ENCODE measurements at regions not wholly inside any gene's neighbourhood (a gene's known extent, or its start where the extent isn't known, plus 50 kb on each side); places are given as distances from the start of the nearest gene placed in this dataset.

GRCh38 chr3:25156626-25157025, 271.4 kb upstream of the RARB start:
- Histone ChIP-seq H3K4me3 (ENCODE audit: low read depth, low read length) (no peak overlapping the region), H3K4me1 (ENCODE audit: control insufficient read depth, insufficient read depth, low read length) (no peaks in the 10 kb centered on the region), H3K36me3 (ENCODE audit: control insufficient read depth in 2 of 2, insufficient read depth in 1 of 2, low read length in 2 of 2) (no peaks in the 10 kb centered on the region), H3K9me3 (ENCODE audit: control insufficient read depth, insufficient read depth, low read depth, low read length) (no peaks in the 10 kb centered on the region), H3K27ac (ENCODE audit: extremely low read depth, low read depth, low read length) (no peak overlapping the region)
- CTCF ChIA-PET, result no interaction called here
- POLR2A ChIA-PET, result no interaction called here
- TF ChIP-seq ZNF23 (tag by site-specific recombination; IDR thresholded peaks at IDR 0.05; ENCODE audit: borderline replicate concordance) (no peak), ZBTB48 (tag by site-specific recombination; IDR thresholded peaks at IDR 0.05) (no peak), ZNF280C (tag by site-specific recombination; IDR thresholded peaks at IDR 0.05) (no peak), TRIM28 (IDR thresholded peaks at IDR 0.05; ENCODE audit: borderline replicate concordance, low read length) (no peak), ZNF221 (tag by site-specific recombination; IDR thresholded peaks at IDR 0.05; ENCODE audit: borderline replicate concordance) (no peak), ZNF571 (tag by site-specific recombination; IDR thresholded peaks at IDR 0.05) (no peak), HOXA7 (CRISPR knock-in tag; IDR thresholded peaks at IDR 0.05; ENCODE audit: borderline replicate concordance) (no peak), ZNF426 (tag by site-specific recombination; IDR thresholded peaks at IDR 0.05) (no peak), ZNF157 (tag by site-specific recombination; IDR thresholded peaks at IDR 0.05) (no peak), ZNF155 (tag by site-specific recombination; IDR thresholded peaks at IDR 0.05) (no peak), ZBTB7A (tag by site-specific recombination; IDR thresholded peaks at IDR 0.05; ENCODE audit: low read depth) (no peak), ZFP37 (tag by site-specific recombination; IDR thresholded peaks at IDR 0.05) (no peak), MZF1 (tag by site-specific recombination; IDR thresholded peaks at IDR 0.05; ENCODE audit: borderline replicate concordance) (no peak), ZSCAN16 (tag by site-specific recombination; IDR thresholded peaks at IDR 0.05) (no peak), PRDM10 (tag by site-specific recombination; IDR thresholded peaks at IDR 0.05) (no peak), ZNF560 (tag by site-specific recombination; IDR thresholded peaks at IDR 0.05; ENCODE audit: borderline replicate concordance) (no peak), GLIS2 (tag by site-specific recombination; IDR thresholded peaks at IDR 0.05) (no peak), SP7 (tag by site-specific recombination; IDR thresholded peaks at IDR 0.05) (no peak)

- Histone ChIP-seq H3K36me3 (ENCODE audit: control insufficient read depth in 2 of 2, insufficient read depth in 1 of 2, low read length in 2 of 2) (no peaks in the 10 kb centered on the region), H3K27ac (ENCODE audit: extremely low read depth, low read depth, low read length) (no peak overlapping the region), H3K9me3 (ENCODE audit: control insufficient read depth, insufficient read depth, low read depth, low read length) (no peaks in the 10 kb centered on the region), H3K4me1 (ENCODE audit: control insufficient read depth, insufficient read depth, low read length) (no peaks in the 10 kb centered on the region), H3K4me3 (ENCODE audit: low read depth, low read length) (no peak overlapping the region)
- CTCF ChIA-PET, result no interaction called here
- POLR2A ChIA-PET, result no interaction called here
- no peak for TF ChIP-seq ZFP37 (tag by site-specific recombination; IDR thresholded peaks at IDR 0.05)
- no peak for TF ChIP-seq TSHZ1 (tag by site-specific recombination; IDR thresholded peaks at IDR 0.05; ENCODE audit: borderline replicate concordance)
- no peak for TF ChIP-seq ZNF133 (tag by site-specific recombination; IDR thresholded peaks at IDR 0.05)
- no peak for TF ChIP-seq ZNF248 (tag by site-specific recombination; IDR thresholded peaks at IDR 0.05)
- no peak for TF ChIP-seq ZNF600 (tag by site-specific recombination; IDR thresholded peaks at IDR 0.05)
- no peak for TF ChIP-seq ZNF202 (tag by site-specific recombination; IDR thresholded peaks at IDR 0.05; ENCODE audit: borderline replicate concordance)
- no peak for TF ChIP-seq ZNF433 (tag by site-specific recombination; IDR thresholded peaks at IDR 0.05; ENCODE audit: low read depth)
- TF ChIP-seq ZNF585B (tag by site-specific recombination; IDR thresholded peaks at IDR 0.05), result no peak
- no peak for TF ChIP-seq SP7 (tag by site-specific recombination; IDR thresholded peaks at IDR 0.05)
- TF ChIP-seq ZNF157 (tag by site-specific recombination; IDR thresholded peaks at IDR 0.05), result no peak
- TF ChIP-seq ZBTB49 (tag by site-specific recombination; IDR thresholded peaks at IDR 0.05; ENCODE audit: low read depth), result no peak
These were observed 262.8 kb upstream of the RARB start for GRCh38 chr3:25165306-25165705.

Measured in HEK293 (cell line).